ENCODE measurements at regions not wholly inside any gene's neighbourhood (a gene's known extent, or its start where the extent isn't known, plus 50 kb on each side); places are given as distances from the start of the nearest gene placed in this dataset.

DNA sequence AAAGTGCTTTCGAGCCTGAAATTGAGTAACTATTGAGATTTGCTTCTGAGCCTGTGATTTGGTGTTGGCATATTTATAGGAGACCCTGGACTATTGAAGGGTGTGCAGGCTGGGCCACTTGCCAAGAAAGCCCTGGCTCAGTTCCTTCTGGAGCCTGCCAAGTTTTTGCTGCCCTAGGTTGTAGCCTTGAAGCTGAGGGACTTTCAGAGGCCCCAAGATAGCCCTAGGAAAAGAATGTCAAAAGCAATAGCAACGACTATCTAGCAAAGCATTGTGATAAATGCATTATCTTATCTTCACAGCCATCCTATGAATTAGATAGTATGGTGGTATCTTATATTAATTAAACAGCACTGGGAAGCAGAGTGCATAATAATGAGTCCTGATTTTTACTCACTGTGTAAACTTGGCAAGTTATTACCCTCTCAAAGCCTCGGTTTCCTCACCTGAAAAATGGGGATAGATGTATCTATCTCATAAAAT is 473.7 kb upstream of the PODXL start:
- no peak overlapping the region for H3K4me3 ChIP-seq
- peaks cover 0 to 21% of the 10 kb centered on the region in 2 donors for H3K4me1 ChIP-seq
- H3K27ac ChIP-seq, result peak overlapping the region in 1 of 2 donors; percentile 62
- TF ChIP-seq, protein P1, sequence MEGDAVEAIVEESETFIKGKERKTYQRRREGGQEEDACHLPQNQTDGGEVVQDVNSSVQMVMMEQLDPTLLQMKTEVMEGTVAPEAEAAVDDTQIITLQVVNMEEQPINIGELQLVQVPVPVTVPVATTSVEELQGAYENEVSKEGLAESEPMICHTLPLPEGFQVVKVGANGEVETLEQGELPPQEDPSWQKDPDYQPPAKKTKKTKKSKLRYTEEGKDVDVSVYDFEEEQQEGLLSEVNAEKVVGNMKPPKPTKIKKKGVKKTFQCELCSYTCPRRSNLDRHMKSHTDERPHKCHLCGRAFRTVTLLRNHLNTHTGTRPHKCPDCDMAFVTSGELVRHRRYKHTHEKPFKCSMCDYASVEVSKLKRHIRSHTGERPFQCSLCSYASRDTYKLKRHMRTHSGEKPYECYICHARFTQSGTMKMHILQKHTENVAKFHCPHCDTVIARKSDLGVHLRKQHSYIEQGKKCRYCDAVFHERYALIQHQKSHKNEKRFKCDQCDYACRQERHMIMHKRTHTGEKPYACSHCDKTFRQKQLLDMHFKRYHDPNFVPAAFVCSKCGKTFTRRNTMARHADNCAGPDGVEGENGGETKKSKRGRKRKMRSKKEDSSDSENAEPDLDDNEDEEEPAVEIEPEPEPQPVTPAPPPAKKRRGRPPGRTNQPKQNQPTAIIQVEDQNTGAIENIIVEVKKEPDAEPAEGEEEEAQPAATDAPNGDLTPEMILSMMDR (IDR thresholded peaks at IDR 0.05), result no peak
- no peak for DNase-seq (ENCODE audit: low spot score)
- H3K9me3 ChIP-seq, result no peaks in the 10 kb centered on the region
- H3K27me3 ChIP-seq, result no peaks in the 10 kb centered on the region
- H3K36me3 ChIP-seq, result no peaks in the 10 kb centered on the region

DNA sequence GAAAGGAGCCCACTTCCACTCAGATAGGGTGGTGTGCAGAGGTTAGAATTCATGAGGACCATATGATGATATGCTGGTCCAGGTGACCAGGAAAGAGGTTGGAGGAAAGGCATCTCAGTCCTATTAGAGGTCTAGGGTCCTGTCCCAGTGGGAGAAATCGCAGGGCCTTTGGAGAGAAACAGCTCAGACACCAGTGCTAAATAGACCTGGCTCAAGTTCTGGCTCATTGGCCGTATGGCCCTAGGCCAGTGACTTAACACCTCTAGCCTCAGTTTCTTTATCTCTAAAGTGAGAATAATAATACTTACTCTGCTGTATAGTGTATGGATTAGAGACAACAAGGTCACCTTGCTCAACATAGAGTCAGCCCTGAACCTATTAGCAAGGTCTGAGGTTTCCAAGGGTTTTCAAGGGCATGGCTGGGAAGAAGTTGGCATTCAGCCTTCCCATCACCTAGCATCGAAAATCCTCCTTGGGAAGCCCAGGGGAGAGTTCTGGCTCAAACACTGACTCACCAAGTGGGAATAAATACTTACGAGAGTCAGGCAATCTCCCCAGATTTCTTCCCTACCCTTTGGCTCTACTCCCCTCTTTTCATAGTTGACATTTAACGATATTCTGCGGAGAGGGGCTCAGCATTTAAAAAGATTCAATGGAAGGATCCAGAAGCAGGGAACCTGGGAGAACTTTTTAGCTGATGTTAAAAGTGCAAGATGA is 473.1 kb upstream of the PODXL start:
- H3K27ac ChIP-seq, result peak overlapping the region in 1 of 2 donors; percentile 62
- H3K4me1 ChIP-seq, result peaks cover 0 to 16% of the 10 kb centered on the region in 2 donors
- no peaks in the 10 kb centered on the region for H3K36me3 ChIP-seq
- no peak overlapping the region for H3K4me3 ChIP-seq
- H3K9me3 ChIP-seq, result no peaks in the 10 kb centered on the region
- no peaks in the 10 kb centered on the region for H3K27me3 ChIP-seq
- DNase-seq (ENCODE audit: low spot score), result no peak
- TF ChIP-seq, protein P1 (IDR thresholded peaks at IDR 0.05), result no peak

DNA sequence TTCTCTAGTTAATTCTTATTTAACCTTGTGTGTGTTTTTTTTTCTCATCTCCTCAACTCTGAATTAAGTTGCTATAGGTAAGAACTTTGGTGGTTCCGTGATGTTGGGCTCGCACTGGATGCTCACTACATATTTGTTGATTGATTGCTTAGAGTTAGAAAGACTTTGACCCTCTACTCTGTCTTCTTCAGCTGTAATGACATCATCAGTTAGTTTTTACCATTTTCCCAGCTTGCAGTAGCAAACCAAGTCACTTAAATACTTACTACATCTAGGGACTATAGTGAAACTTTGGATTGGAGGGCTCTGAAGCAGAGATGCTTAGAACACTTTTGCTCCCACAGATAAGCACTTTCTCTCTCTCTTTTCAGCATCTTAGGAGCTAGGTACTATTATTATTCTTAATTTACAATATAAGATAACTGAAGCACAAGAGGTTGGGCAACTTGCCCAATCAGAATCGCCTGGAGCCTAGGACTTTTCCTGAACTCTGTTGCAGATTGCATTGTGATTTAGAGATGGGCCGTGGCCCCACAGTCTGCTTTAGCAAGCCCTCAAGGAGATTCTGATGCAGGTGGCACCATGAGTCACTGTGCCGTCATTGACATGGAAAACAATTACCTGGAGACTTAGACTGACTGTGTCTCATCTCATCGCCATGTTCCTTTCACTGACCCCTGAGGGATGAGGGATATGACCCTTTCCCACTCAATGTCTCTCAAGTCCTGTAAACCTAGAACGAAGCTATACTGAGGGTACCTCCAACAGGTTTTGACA is 471.9 kb upstream of the PODXL start:
- Histone ChIP-seq H3K27me3 (no peaks in the 10 kb centered on the region), H3K4me3 (no peak overlapping the region), H3K9me3 (no peaks in the 10 kb centered on the region), H3K4me1 (peaks cover 0 to 24% of the 10 kb centered on the region in 2 donors), H3K27ac (no peak overlapping the region), H3K36me3 (no peaks in the 10 kb centered on the region)
- no peak for DNase-seq (ENCODE audit: low spot score)
- TF ChIP-seq, protein P1 (IDR thresholded peaks at IDR 0.05), result no peak

DNA sequence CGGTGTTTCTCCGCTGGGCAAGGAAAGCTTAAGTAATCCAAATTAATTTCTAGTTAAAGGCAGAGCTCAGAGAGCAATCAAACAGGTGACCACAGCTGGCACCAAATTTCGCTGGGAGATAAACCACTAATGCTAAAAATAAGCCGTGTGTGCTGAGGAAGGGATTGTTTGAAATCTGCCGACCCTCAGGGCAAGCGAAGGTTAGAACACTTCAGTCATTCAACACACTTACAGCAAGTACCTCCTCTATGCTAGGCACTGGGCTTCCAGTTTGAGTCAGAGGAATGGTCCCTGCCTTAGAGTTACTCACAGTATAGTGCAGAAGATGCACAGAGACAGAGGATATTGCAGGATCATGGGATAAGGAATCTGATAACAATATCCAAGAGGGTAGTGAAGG is 467.9 kb upstream of the PODXL start:
- H3K9me3 ChIP-seq, result no peaks in the 10 kb centered on the region
- no peaks in the 10 kb centered on the region for H3K27me3 ChIP-seq
- no peak overlapping the region for H3K4me3 ChIP-seq
- TF ChIP-seq, protein P1 (IDR thresholded peaks at IDR 0.05), result no peak
- H3K36me3 ChIP-seq, result no peaks in the 10 kb centered on the region
- no peak overlapping the region for H3K27ac ChIP-seq
- DNase-seq (ENCODE audit: low spot score), result no peak
- peaks cover 0 to 9% of the 10 kb centered on the region in 2 donors for H3K4me1 ChIP-seq

DNA sequence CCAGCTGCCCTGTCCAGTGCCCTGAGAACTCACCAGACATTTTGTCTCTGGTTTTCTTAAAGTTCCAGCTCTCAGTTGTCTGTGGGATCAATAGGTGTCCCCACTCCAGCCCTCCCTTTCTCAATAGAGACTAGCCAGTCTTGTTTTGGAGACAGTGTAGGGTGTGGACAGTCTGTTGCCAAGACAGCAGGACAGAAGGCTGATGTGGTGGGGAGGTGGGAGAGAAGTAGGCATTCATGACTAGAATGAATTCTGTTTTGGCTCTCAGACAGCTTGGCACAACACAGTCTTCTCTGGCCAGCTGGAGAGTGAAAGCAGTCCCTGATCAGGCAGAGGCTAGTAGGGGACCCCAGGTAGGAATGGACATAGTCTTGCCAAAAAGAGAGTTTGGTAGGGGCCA is 467.0 kb upstream of the PODXL start:
- no peak overlapping the region for H3K27ac ChIP-seq
- H3K27me3 ChIP-seq, result no peaks in the 10 kb centered on the region
- no peak overlapping the region for H3K4me3 ChIP-seq
- no peaks in the 10 kb centered on the region for H3K9me3 ChIP-seq
- no peaks in the 10 kb centered on the region for H3K36me3 ChIP-seq
- DNase-seq (ENCODE audit: low spot score), result no peak
- TF ChIP-seq, protein P1 (IDR thresholded peaks at IDR 0.05), result no peak
- peaks cover 0 to 9% of the 10 kb centered on the region in 2 donors for H3K4me1 ChIP-seq

Data from right atrium auricular region (tissue), 2 donors.